ENCODE measurements at regions not wholly inside any gene's neighbourhood (a gene's known extent, or its start where the extent isn't known, plus 50 kb on each side); places are given as distances from the start of the nearest gene placed in this dataset.

GRCh38 chr11:86748296-86748695 lies 52.0 kb upstream of the PRSS23 start:
- TF ChIP-seq, protein P1, sequence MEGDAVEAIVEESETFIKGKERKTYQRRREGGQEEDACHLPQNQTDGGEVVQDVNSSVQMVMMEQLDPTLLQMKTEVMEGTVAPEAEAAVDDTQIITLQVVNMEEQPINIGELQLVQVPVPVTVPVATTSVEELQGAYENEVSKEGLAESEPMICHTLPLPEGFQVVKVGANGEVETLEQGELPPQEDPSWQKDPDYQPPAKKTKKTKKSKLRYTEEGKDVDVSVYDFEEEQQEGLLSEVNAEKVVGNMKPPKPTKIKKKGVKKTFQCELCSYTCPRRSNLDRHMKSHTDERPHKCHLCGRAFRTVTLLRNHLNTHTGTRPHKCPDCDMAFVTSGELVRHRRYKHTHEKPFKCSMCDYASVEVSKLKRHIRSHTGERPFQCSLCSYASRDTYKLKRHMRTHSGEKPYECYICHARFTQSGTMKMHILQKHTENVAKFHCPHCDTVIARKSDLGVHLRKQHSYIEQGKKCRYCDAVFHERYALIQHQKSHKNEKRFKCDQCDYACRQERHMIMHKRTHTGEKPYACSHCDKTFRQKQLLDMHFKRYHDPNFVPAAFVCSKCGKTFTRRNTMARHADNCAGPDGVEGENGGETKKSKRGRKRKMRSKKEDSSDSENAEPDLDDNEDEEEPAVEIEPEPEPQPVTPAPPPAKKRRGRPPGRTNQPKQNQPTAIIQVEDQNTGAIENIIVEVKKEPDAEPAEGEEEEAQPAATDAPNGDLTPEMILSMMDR (IDR thresholded peaks at IDR 0.05), result no peak
- TF ChIP-seq POLR2A (IDR thresholded peaks at IDR 0.05), result no peak

Data from body of pancreas (tissue), 4 donors.